GM18861 (cell line): ENCODE measurements at regions not wholly inside any gene's neighbourhood (a gene's known extent, or its start where the extent isn't known, plus 50 kb on each side); places are given as distances from the start of the nearest gene placed in this dataset.

Experiments
- ATAC-seq: cut with Tn5 transposase; IDR thresholded peaks from one replicate; pipeline ENCODE4 v1.9.1; 2021; ENCODE audit not compliant: unreplicated experiment

DNA sequence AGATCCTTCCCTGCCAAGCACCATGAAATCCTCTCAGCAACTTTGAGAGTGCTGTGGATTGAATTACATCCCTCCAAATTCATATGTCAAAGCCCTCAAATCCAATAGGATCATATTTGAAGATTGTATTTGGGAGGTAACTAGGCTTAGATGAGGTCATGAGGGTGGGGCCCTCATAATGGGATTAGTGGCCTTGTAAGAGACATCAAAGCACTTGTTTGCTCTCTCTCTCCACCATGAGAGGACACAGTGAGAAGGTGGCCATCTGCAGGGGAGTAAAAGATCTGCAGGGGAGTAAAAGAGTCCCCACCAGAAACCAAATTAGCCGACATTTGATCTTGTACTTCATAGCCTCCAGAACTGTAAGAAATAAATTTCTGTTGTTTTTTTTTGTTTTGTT lies 298.2 kb downstream of the SAMD5 start:
- no peak for ATAC-seq

DNA sequence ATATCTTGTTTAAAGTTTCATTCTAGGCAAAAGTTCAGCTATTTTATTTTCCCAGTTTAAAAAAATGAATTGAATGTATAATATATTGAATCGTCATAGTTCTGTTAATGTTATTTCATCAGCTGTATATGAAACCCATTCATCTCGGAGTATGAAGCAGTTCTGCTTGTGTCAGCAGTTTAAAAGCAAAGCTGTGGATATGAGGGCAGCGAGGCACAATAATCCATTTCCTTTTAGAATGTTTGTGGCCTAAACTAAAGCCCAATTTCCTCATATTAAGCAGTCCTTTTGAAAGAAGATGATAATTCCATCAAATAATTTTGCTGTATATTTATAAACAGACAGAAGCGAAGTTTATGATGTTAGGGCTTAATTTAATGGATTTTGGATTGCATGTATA lies 300.1 kb downstream of the SAMD5 start:
- ATAC-seq = no peak

DNA sequence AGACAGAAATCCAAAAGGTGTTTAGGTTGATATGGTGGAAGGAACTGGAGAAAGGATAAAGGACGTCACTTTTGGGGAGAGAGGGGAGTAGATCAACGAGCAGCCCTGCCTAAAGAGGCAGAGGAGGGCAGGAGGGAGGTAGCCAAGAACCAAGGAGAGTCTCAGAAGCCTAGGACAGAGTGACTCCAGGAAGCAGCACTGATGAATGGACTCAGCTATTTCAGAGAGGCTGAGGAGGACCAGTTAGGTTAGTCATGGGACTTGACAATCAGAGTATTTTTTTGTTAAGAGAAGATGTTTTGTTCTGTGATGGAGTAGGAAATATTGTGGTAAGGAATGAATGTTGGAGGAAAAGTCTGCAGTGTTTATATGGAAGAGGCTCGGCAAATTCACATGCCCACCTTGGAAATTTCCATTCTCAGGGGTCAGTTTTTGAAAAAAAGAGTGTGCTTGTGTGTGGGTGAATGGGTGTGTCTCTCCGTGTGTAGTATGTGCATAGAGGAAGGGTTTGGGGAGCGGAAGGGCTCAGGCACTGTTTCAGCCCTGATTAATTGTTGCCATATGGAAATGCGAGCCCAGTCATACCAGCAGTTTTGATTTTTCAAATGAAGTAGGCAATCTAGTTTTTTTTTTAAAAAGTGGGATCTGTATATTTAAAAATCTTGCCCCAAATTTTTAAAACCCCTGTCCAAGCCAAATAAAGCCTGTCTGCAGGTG lies 303.6 kb downstream of the SAMD5 start:
- ATAC-seq = no peak

DNA sequence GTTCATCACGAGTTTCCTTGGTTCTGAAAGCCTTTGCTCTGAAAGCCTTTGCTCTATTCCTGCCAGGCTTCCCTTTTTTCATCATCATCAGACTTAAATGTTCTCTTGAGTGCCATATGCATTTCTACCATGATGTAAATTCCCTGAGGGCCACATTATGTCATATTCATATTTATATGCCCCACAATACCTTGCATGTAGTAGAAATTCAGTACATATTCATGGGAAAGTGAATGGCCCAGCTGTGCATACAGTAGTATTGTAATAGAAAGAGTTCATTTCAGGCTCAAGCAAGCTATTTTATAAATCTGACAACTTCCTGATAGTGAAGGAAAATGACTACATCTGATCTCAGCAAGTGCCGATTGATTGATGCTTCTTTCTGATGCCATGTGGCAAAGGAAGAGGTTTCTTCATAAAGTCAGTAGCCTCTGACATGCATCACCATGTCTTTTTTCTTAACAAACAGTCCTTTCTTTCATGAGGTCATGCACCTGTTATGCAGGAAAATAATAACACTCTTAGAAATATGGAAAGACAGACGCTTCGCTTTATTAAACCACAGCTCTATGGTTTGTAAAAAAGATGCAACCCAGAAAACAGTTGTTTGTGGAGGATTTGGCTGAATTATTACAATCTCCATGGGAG lies 308.7 kb downstream of the SAMD5 start:
- no peak for ATAC-seq

DNA sequence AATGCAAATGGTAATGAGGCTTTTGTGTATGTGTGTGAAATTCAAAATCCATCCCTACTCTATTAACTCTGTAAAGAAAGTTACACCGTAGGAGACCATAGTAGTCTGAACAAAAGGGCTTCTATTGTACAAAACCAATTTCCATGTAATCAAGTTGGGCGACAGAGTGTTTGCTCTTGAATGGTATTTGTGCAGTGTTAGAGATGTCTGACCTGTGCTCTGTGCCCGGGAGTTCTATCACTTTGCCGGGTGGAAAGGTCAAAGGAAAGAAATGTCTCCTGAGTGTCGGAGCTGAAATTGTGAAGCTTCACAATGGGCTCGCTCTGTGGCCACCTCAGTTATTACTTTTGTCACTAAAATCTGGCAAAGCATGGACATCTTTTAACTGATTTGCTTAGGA lies 312.0 kb downstream of the SAMD5 start:
- ATAC-seq = no peak

DNA sequence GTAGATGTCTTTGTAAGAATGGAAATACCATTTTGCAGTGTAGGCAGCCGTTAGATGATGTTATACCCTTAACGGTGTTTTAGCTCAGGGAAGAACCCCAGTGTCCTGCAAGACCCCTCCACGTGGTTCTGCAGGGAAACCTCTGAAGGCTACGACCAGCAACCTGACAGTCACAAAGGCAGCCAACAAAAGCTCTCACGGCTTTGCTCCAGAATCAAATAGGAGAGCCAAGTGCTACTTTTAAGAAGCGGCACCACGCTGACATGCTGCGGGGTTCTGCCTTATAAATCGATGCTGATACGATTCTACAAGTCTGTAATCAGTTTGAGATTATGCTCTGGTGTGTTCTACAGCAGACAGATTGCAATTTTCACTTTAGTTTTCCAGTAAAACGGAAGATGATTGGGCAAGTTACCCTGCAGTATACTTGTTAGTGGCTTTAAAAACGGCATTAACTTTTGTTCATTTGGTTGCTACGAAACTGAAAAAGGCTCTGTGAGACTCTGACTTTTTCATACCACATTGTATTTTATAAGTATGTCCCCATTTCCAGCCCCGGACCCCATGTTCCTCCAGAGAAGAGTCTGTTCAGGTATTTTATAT lies 312.9 kb downstream of the SAMD5 start:
- ATAC-seq = no peak

DNA sequence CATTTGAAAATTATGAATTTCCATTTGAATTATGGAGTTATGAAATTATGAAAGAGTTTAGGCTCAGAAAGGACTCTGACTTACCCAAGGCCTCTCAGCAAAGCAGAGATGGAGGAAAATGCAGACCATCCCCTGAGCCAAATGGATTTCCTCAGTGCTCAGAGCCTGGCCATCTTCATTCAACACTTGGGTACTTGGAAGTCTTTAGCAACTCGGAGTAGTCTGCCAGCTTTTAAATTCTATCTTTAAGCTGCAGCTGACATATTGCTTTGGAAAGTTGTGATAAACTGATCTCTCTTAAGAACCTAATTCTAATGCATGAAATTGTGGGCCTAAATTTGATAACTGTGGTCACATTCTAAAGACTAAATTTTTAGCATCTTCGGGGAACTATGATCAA lies 315.4 kb downstream of the SAMD5 start:
- ATAC-seq = no peak

DNA sequence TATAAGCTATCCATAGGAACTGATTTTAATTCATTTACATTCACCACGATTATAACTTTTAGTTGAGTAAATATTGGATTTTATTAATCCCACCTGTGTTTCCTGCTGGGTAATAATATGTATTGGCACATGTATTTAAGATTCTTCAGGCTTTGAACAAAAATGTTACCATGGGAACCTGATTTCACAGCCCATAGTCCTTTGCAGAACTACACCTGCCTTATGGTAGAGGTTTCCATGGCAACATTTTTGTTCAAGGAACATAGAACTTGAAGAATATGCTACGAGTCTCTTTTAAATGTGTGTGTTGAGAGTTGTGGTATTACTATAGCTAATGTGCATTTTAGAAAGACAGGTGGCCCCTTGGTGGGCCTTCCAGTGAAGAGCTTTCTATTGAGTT lies 317.4 kb downstream of the SAMD5 start:
- no peak for ATAC-seq

DNA sequence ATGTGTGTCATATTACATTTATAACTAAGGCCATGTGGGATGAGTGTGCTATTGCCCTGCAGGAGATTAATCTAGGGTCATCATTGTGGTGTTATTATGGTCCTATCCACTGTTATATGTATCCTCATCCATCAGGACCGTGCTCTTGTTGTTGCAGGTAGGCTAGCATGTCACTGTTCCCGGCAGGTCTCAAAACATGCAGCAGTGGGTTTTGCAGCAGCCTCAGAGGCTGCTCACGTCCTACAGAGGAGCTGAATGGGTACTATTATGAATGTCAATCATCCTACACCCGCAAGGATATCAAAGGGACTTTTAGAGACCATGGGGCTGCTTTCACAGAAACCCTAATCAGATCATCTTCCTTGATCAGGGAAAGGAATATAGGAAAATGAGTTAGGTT lies 318.2 kb downstream of the SAMD5 start:
- ATAC-seq = no peak

DNA sequence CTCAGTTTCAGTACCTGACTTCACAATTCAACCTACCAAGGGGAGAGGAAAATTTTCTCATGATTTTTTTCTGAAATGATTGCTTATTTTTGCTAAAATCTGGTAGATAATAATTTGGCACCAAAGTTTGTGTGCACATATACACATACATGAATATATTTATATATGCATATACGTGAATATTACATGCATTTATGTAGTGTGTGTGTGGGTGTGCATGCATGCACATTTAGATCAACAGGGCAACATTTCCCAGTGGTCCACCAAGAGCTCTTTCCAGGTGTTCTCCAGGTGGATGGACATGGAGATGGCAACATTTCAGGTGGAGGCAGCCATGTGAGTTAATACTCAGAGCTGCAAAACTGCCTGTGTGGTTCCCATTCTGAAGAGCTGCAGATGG lies 320.9 kb downstream of the SAMD5 start:
- no peak for ATAC-seq

DNA sequence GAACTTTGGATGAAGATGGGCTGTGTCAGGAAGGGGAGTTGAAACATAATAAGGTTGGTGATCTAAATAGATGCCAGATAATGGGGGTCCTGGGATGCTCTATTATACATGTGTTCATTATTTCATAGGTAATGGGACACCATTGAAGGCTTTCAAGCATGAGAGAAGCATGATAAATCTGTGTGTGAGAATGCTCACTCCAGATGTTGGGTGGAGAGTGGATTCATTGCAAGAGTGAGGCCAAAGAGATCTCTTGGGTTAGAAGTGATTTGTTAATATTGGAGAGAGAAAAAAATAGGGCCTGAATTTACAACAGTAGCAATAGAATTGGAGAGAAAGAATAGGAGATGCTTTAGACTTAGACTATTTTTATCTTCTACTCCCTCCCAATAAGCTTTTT lies 321.3 kb downstream of the SAMD5 start:
- no peak for ATAC-seq

DNA sequence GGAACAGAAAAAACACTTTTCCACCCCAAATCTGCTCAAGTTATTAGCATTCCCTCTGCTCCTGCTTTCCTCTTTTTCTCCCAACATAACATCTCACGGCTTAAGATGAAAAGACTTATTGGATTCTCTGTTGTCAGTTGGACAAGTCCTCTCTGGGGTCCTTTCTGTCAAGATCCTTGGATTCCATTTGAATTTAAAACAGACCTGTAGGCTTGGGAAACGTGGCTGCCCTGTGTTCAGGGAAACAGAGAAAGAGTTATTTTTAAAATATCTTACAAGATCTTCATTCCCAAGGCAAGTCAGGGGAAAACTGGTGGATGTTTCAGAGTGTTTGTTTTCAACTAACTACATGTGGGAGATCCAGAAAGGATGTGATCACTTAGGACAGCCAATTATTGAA lies 322.9 kb downstream of the SAMD5 start:
- no peak for ATAC-seq

DNA sequence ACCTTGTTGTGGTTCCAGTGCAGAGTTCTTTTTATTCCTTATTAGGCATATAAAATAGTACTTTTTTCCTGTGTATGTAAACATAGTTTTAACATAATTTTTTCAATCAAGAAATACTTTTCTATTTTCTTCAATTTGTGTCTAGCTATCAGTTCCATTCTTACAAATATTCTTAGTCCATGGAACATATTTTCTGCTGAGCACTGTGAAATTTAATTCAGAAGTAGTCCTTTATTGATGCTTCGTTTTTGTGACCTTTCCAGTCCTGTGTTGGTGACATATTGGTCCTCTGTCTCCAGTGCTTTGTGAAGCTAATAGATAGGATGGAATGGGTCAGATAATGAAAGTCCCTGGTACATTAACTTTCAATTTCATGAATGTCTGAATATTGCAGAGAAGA lies 325.1 kb downstream of the SAMD5 start:
- no peak for ATAC-seq

DNA sequence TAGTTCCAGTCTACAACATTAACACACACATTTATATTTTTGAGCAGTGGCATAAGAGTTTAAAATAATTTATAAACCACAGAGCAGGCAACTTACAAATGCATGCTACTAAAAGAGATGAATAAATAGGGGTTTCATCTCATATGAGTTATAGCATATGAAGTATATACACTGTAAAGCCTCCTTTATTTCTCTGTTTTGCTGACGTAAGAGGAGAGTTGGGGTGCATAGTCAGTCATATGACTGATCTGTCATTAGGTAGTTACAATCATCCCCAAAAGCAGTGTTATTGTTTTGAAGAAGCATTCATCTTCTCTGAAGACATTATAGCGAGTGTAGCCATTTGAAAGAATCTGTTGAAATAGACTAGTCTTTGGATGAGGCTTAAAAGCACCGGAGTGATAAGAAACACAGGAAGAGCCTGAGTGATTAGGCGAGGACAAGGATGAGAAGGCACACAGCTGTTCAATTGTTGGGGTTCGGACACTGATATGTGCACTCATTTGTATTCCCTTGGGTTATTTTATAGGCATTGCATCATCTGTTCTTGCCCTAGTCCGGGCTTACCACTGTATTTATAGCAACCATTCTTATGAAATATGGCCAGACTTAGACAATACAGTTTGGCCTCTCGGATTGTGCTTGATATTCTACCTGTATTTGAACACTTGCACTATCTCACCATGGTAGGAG lies 325.7 kb downstream of the SAMD5 start:
- ATAC-seq = no peak

DNA sequence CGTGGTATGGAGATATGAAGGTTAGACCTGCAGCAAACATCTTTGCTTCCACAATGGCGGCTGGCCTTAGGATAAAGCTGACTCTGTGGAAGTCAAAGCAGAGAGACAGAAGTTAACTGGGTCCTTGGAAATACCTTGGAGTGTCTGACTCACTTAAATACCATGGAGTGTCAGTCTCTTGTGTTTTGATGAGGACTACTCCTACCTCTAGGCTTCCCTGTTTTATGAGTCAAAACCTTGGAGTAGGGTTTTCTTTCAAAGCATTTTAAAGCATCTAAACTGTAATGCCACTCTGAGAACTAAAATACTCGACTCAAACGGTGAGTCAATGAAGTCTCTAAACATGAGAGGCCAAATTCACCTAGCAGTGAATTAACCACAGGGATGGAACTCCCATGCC lies 329.1 kb downstream of the SAMD5 start:
- no peak for ATAC-seq

DNA sequence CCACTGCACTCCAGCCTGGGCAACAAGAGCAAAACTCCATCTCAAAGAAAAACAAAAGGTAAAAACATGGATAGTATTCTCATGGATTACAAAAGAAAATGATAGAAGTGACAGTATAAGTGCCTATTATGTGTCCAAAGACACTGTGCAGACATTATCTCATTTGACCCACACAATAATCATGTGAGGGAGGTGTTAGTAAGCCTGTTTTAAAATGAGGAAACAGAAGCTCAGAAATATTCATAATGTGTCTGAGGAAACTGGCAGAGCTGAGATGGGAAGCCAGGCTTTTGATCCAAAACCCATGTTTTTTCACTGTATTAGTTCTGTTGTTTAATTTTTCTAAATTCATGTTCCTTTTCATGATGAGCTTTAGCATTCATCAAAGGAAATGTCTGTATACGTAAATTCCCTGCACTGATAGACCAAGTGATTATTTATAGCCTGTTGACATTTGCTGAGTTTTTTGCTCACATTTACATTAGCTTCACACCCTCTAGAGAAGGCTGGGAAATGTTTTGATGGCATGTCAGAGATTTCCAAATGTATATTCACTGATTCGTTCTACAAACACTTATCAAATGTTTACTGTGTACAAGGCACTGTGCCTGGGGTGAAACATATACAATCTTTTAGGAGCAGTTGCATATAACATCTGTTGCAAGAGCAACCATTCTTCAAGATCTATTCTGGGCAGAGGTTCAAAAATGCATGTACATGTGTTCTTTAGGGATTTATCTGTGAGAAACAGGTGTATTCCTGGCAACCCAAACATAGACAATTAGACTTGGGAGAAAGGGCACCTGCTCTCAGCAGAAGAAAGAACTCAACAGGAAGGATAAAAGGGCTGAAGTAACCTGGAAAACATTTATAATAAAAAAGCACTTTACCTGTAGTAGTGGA lies 331.5 kb downstream of the SAMD5 start:
- ATAC-seq = no peak

DNA sequence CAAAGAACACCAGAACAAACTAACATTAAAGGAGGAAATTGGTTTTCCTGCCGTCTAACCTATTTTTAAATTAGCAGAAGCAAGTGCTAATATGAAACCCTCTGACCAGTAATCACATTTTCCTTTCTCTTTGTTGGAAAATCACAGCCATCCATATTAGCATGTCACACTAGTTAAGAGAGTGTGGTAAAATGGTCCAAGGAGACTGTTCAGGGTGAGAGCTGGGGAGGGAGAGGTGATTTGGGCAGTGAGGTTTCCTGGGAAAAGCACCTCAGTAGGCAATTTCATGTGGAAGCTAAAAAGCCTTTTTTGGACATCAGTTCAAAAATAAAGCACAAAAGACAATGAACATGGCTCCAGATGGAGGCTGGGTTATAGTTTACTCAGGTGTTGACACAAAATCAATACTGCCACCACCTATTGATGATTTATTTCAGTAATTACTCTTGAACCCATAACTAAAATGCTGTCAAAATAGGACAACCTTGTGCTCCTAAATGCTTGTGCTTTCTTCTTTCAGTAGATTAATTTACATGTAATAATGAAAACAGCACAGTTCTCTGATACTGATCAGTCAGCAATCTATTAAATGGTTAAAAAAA lies 333.2 kb downstream of the SAMD5 start:
- no peak for ATAC-seq

DNA sequence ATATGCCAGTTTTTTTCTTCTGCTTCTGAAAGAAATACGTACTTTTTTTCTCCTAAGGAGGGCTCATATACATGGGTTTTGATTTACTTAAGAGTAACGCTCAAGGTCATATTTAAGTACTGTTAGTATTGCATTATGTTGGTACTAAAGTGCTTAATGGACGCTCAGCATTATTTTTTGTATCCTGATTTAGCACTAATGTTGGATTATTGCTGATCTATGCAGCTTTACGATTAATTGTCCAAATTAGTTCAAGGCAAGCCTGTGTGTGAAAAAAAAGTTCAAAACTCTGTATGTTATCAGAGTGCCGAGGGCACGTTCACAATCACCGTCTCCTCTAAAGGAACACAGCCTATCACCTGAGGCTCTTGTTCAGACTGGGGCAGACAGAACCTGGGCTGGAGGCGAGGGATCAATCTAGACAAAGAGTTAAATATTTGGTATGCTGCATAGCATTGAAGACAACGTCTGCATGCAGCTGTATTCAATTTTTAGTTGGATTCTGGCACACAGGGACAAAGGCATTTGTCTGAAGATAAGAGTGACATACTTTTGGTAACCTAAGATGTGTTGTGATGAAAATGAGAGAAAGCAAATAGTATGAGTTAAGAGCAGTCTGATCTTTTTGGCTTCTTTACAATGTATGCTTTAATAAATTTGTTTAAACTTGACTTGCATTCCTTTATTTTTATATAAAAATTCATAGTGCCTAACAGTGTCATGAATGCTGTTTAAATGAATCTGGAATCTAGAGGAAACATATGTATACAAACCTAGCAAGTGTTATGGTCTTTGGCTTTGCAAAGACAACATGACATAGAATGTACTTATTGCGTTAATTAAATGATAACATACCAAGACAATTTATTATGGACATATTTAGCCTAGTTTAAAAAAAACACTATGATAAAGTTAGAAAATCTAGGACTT lies 341.2 kb downstream of the SAMD5 start:
- ATAC-seq = no peak

DNA sequence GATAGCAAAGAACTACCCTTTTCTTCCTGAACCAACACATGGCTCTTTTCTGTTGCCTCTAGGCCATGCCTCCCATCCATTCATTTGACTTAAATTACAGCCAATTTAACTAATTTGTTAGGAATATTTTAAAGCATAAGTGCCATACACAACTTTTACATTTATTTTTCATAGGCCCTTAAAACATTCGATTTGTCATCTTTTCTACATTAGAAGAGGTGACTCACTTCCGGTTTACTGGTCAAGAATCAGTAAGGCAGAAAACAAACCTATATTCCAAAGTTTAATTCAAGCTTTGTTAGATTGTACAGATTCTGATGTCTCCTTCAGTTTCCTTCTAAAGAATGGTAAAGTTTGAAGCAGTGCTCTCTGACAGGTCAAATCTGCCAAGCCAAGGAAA lies 344.3 kb downstream of the SAMD5 start:
- ATAC-seq = no peak

DNA sequence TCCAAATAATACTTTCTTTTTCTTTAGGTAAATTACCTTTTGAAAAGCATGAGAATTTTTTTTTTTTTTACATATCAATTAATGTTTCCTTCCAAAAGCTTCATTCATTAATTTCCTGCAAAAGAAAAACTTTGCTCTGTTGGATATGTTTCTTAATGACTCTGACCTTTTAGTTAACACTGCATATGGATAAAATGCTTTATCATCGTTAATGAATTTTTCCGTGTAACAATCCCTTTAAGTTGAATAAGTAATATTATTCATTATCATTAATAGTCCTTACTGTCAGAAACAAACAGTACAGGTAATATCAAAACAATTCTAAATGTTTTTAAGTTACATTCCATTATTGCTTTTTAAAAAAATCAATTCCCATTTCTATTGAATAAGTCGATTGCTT lies 345.1 kb downstream of the SAMD5 start:
- no peak for ATAC-seq
